ENCODE measurements at regions not wholly inside any gene's neighbourhood (a gene's known extent, or its start where the extent isn't known, plus 50 kb on each side); places are given as distances from the start of the nearest gene placed in this dataset.

- Histone ChIP-seq H3K27me3 (ENCODE audit: low read length) (no peaks in the 10 kb centered on the region), H3K36me3 (ENCODE audit: insufficient read depth, low read length) (no peaks in the 10 kb centered on the region), H3K9me2 (replicated peaks; ENCODE audit: insufficient read depth, low read length) (no peaks in the 10 kb centered on the region), H3K27ac (ENCODE audit: low read length) (no peak overlapping the region), H3K9me3 (ENCODE audit: low read length) (peaks cover 7% of the 10 kb centered on the region; the same call in 1 of the 2 replicates), H3K9ac (ENCODE audit: low read length) (no peak overlapping the region), H3K4me1 (ENCODE audit: low read length) (no peaks in the 10 kb centered on the region), H3K79me2 (ENCODE audit: low read length) (no peaks in the 10 kb centered on the region), H4K20me1 (ENCODE audit: insufficient read depth, low read depth, low read length) (no peaks in the 10 kb centered on the region), H2AFZ (ENCODE audit: low read length) (no peak overlapping the region), H3K4me3 (ENCODE audit: low read length) (no peak overlapping the region), H3K4me2 (ENCODE audit: low read depth, low read length, poor library complexity, severe bottlenecking) (no peak overlapping the region)
- no peak for DNase-seq
Observed at GRCh38 chr14:84963518-84963917, 566.4 kb upstream of the FLRT2 start.

- H3K79me2 ChIP-seq (ENCODE audit: low read length) = no peaks in the 10 kb centered on the region
- H3K9me2 ChIP-seq (replicated peaks; ENCODE audit: insufficient read depth, low read length) = no peaks in the 10 kb centered on the region
- H3K9ac ChIP-seq (ENCODE audit: low read length) = no peak overlapping the region
- no peak overlapping the region for H3K4me2 ChIP-seq (ENCODE audit: low read depth, low read length, poor library complexity, severe bottlenecking)
- H2AFZ ChIP-seq (ENCODE audit: low read length) = no peak overlapping the region
- no peaks in the 10 kb centered on the region for H4K20me1 ChIP-seq (ENCODE audit: insufficient read depth, low read depth, low read length)
- H3K36me3 ChIP-seq (ENCODE audit: insufficient read depth, low read length) = no peaks in the 10 kb centered on the region
- no peaks in the 10 kb centered on the region for H3K4me1 ChIP-seq (ENCODE audit: low read length)
- H3K9me3 ChIP-seq (ENCODE audit: low read length) = peaks cover 6% of the 10 kb centered on the region; the same call in 1 of the 2 replicates
- H3K27ac ChIP-seq (ENCODE audit: low read length) = no peak overlapping the region
- DNase-seq = no peak
- no peaks in the 10 kb centered on the region for H3K27me3 ChIP-seq (ENCODE audit: low read length)
- no peak overlapping the region for H3K4me3 ChIP-seq (ENCODE audit: low read length)
Observed at GRCh38 chr14:84965279-84965678, 564.7 kb upstream of the FLRT2 start.

- DNase-seq = no peak
- H3K4me1 ChIP-seq (ENCODE audit: low read length) = no peaks in the 10 kb centered on the region
- H3K36me3 ChIP-seq (ENCODE audit: insufficient read depth, low read length) = no peaks in the 10 kb centered on the region
- no peak overlapping the region for H3K27ac ChIP-seq (ENCODE audit: low read length)
- H3K9me2 ChIP-seq (replicated peaks; ENCODE audit: insufficient read depth, low read length) = no peaks in the 10 kb centered on the region; the same call in 1 of the 2 replicates
- H3K79me2 ChIP-seq (ENCODE audit: low read length) = no peaks in the 10 kb centered on the region
- no peak overlapping the region for H2AFZ ChIP-seq (ENCODE audit: low read length)
- H3K27me3 ChIP-seq (ENCODE audit: low read length) = no peaks in the 10 kb centered on the region
- H3K4me2 ChIP-seq (ENCODE audit: low read depth, low read length, poor library complexity, severe bottlenecking) = no peak overlapping the region
- no peak overlapping the region for H3K4me3 ChIP-seq (ENCODE audit: low read length)
- H4K20me1 ChIP-seq (ENCODE audit: insufficient read depth, low read depth, low read length) = no peaks in the 10 kb centered on the region
- no peak overlapping the region for H3K9ac ChIP-seq (ENCODE audit: low read length)
- peaks cover 5% of the 10 kb centered on the region; the same call in 1 of the 2 replicates for H3K9me3 ChIP-seq (ENCODE audit: low read length)
Observed at GRCh38 chr14:84969501-84969900, 560.4 kb upstream of the FLRT2 start.

- Histone ChIP-seq H3K27ac (ENCODE audit: low read length) (no peak overlapping the region), H3K36me3 (ENCODE audit: insufficient read depth, low read length) (no peaks in the 10 kb centered on the region), H3K9ac (ENCODE audit: low read length) (no peak overlapping the region), H3K9me3 (ENCODE audit: low read length) (peaks cover 9% of the 10 kb centered on the region; the same call in 1 of the 2 replicates), H2AFZ (ENCODE audit: low read length) (no peak overlapping the region), H3K27me3 (ENCODE audit: low read length) (no peaks in the 10 kb centered on the region), H3K4me1 (ENCODE audit: low read length) (no peaks in the 10 kb centered on the region), H3K9me2 (replicated peaks; ENCODE audit: insufficient read depth, low read length) (no peaks in the 10 kb centered on the region; the same call in 1 of the 2 replicates), H3K4me3 (ENCODE audit: low read length) (no peak overlapping the region), H3K79me2 (ENCODE audit: low read length) (no peaks in the 10 kb centered on the region), H3K4me2 (ENCODE audit: low read depth, low read length, poor library complexity, severe bottlenecking) (no peak overlapping the region), H4K20me1 (ENCODE audit: insufficient read depth, low read depth, low read length) (no peaks in the 10 kb centered on the region)
- no peak for DNase-seq
Observed at GRCh38 chr14:84975241-84975902, 554.6 kb upstream of the FLRT2 start.

DNA sequence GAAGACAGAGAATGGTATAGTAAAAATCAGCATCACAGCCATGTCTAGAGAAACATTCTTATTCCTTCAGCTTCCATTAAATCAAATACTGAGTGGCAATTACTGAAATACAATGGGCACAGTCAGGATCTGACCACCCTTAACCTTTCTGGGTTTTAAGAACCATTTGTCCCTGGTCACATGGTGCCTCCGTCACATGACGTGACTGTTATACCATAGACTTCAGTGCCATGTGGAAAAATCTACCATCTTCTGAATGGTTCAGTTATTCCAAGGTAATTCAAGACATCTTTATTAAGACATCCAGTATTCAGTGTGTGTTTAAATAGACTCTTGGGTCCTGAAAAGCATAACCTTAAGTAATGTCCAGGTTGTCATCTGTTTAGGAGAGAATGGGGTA is 553.1 kb upstream of the FLRT2 start:
- H3K4me2 ChIP-seq (ENCODE audit: low read depth, low read length, poor library complexity, severe bottlenecking) = no peak overlapping the region

GRCh38 chr14:84987042-84987441 is 542.9 kb upstream of the FLRT2 start:
- Histone ChIP-seq H3K9me2 (replicated peaks; ENCODE audit: insufficient read depth, low read length) (no peaks in the 10 kb centered on the region), H3K27ac (ENCODE audit: low read length) (no peak overlapping the region), H3K9ac (ENCODE audit: low read length) (no peak overlapping the region), H3K79me2 (ENCODE audit: low read length) (no peaks in the 10 kb centered on the region), H3K4me2 (ENCODE audit: low read depth, low read length, poor library complexity, severe bottlenecking) (no peak overlapping the region), H3K27me3 (ENCODE audit: low read length) (no peaks in the 10 kb centered on the region; the same call in 1 of the 2 replicates), H3K36me3 (ENCODE audit: insufficient read depth, low read length) (no peaks in the 10 kb centered on the region), H3K9me3 (ENCODE audit: low read length) (peaks cover 19% of the 10 kb centered on the region), H3K4me3 (ENCODE audit: low read length) (no peak overlapping the region), H2AFZ (ENCODE audit: low read length) (no peak overlapping the region), H4K20me1 (ENCODE audit: insufficient read depth, low read depth, low read length) (no peaks in the 10 kb centered on the region), H3K4me1 (ENCODE audit: low read length) (no peaks in the 10 kb centered on the region)
- no peak for DNase-seq

More for the DNA sequence above, 553.1 kb upstream of the FLRT2 start:
- Histone ChIP-seq H3K4me3 (ENCODE audit: low read length) (no peak overlapping the region), H3K9me2 (replicated peaks; ENCODE audit: insufficient read depth, low read length) (no peaks in the 10 kb centered on the region; the same call in 1 of the 2 replicates), H4K20me1 (ENCODE audit: insufficient read depth, low read depth, low read length) (no peaks in the 10 kb centered on the region), H3K36me3 (ENCODE audit: insufficient read depth, low read length) (no peaks in the 10 kb centered on the region), H3K27me3 (ENCODE audit: low read length) (no peaks in the 10 kb centered on the region), H2AFZ (ENCODE audit: low read length) (no peak overlapping the region), H3K4me1 (ENCODE audit: low read length) (no peaks in the 10 kb centered on the region), H3K27ac (ENCODE audit: low read length) (no peak overlapping the region), H3K79me2 (ENCODE audit: low read length) (no peaks in the 10 kb centered on the region), H3K9ac (ENCODE audit: low read length) (no peak overlapping the region), H3K9me3 (ENCODE audit: low read length) (peaks cover 6% of the 10 kb centered on the region; the same call in 1 of the 2 replicates)
- DNase-seq = no peak

GRCh38 chr14:84988357-84988756 is 541.6 kb upstream of the FLRT2 start:
- no peak overlapping the region for H3K9ac ChIP-seq (ENCODE audit: low read length)
- no peak for DNase-seq
- H3K4me3 ChIP-seq (ENCODE audit: low read length) = no peak overlapping the region
- no peaks in the 10 kb centered on the region for H3K4me1 ChIP-seq (ENCODE audit: low read length)
- H3K27me3 ChIP-seq (ENCODE audit: low read length) = no peaks in the 10 kb centered on the region
- peaks cover 19% of the 10 kb centered on the region for H3K9me3 ChIP-seq (ENCODE audit: low read length)
- no peak overlapping the region for H2AFZ ChIP-seq (ENCODE audit: low read length)
- H3K36me3 ChIP-seq (ENCODE audit: insufficient read depth, low read length) = no peaks in the 10 kb centered on the region
- H3K9me2 ChIP-seq (replicated peaks; ENCODE audit: insufficient read depth, low read length) = no peaks in the 10 kb centered on the region
- no peaks in the 10 kb centered on the region for H4K20me1 ChIP-seq (ENCODE audit: insufficient read depth, low read depth, low read length)
- H3K79me2 ChIP-seq (ENCODE audit: low read length) = no peaks in the 10 kb centered on the region
- no peak overlapping the region for H3K27ac ChIP-seq (ENCODE audit: low read length)
- no peak overlapping the region for H3K4me2 ChIP-seq (ENCODE audit: low read depth, low read length, poor library complexity, severe bottlenecking)

- H3K4me2 ChIP-seq (ENCODE audit: low read depth, low read length, poor library complexity, severe bottlenecking) = no peak overlapping the region
- no peaks in the 10 kb centered on the region for H4K20me1 ChIP-seq (ENCODE audit: insufficient read depth, low read depth, low read length)
- H3K9ac ChIP-seq (ENCODE audit: low read length) = no peak overlapping the region
- peaks cover 15% of the 10 kb centered on the region; the same call in 1 of the 2 replicates for H3K9me3 ChIP-seq (ENCODE audit: low read length)
- no peak overlapping the region for H3K4me3 ChIP-seq (ENCODE audit: low read length)
- DNase-seq = no peak
- H3K9me2 ChIP-seq (replicated peaks; ENCODE audit: insufficient read depth, low read length) = no peaks in the 10 kb centered on the region
- H3K27me3 ChIP-seq (ENCODE audit: low read length) = no peaks in the 10 kb centered on the region
- H3K79me2 ChIP-seq (ENCODE audit: low read length) = no peaks in the 10 kb centered on the region
- no peaks in the 10 kb centered on the region for H3K4me1 ChIP-seq (ENCODE audit: low read length)
- no peak overlapping the region for H3K27ac ChIP-seq (ENCODE audit: low read length)
- no peak overlapping the region for H2AFZ ChIP-seq (ENCODE audit: low read length)
- H3K36me3 ChIP-seq (ENCODE audit: insufficient read depth, low read length) = no peaks in the 10 kb centered on the region
Observed at GRCh38 chr14:84991021-84991420, 538.9 kb upstream of the FLRT2 start.
